H9 (cell line): ENCODE measurements at regions not wholly inside any gene's neighbourhood (a gene's known extent, or its start where the extent isn't known, plus 50 kb on each side); places are given as distances from the start of the nearest gene placed in this dataset.

ENCODE experiments used
- DNase-seq: peaks from one replicate; pipeline ENCODE4 v3.0.0-alpha.2; 2017
- H2AFZ ChIP-seq: one replicate; pipeline ENCODE4 v1.6.1; 2013; ENCODE audit warnings: mild to moderate bottlenecking, low read length, control low read depth, moderate library complexity
- H2AK5ac ChIP-seq: 2 replicates; pipeline ENCODE4 v1.6.1; 2013; ENCODE audit warnings: low read length, control low read depth, mixed read lengths; ENCODE audit not compliant: insufficient read length
- H2BK120ac ChIP-seq: one replicate; pipeline ENCODE4 v1.6.1; 2013; ENCODE audit warnings: low read depth, mild to moderate bottlenecking, low read length, control low read depth, inconsistent platforms; ENCODE audit not compliant: poor library complexity, severe bottlenecking
- H2BK12ac ChIP-seq: 2 replicates; pipeline ENCODE4 v1.6.1; 2013; ENCODE audit warnings: low read length, control low read depth, mixed read lengths, low read depth; ENCODE audit not compliant: insufficient read length
- H2BK15ac ChIP-seq: 2 replicates; pipeline ENCODE4 v1.6.1; 2013; ENCODE audit warnings: low read depth, low read length, control low read depth
- H2BK20ac ChIP-seq: one replicate; pipeline ENCODE4 v1.6.1; 2013; ENCODE audit warnings: low read depth, mild to moderate bottlenecking, low read length, control low read depth, inconsistent platforms; ENCODE audit not compliant: poor library complexity, severe bottlenecking
- H2BK5ac ChIP-seq: 2 replicates; pipeline ENCODE4 v1.6.1; 2013; ENCODE audit warnings: low read length, control low read depth, mixed read lengths; ENCODE audit not compliant: insufficient read length
- H3K14ac ChIP-seq: 2 replicates; pipeline ENCODE4 v1.6.1; 2013; ENCODE audit warnings: low read length, control low read depth; ENCODE audit not compliant: insufficient read depth
- H3K18ac ChIP-seq: 2 replicates; pipeline ENCODE4 v1.6.1; 2013; ENCODE audit warnings: low read depth, mild to moderate bottlenecking, mixed read lengths, low read length, control low read depth; ENCODE audit not compliant: insufficient read length
- H3K23ac ChIP-seq: 2 replicates; pipeline ENCODE4 v1.6.1; 2013; ENCODE audit warnings: low read length, control low read depth, mixed read lengths, low read depth; ENCODE audit not compliant: insufficient read length
- H3K23me2 ChIP-seq: 2 replicates; pipeline ENCODE4 v1.6.1; 2013; ENCODE audit warnings: low read depth, mild to moderate bottlenecking, mixed read lengths, low read length, control low read depth; ENCODE audit not compliant: insufficient read length, poor library complexity, severe bottlenecking
- H3K27ac ChIP-seq: 2 replicates; pipeline ENCODE4 v1.5.1; 2013; ENCODE audit warnings: low read length, control low read depth, mixed read lengths, low read depth; ENCODE audit not compliant: insufficient read length
- H3K27me3 ChIP-seq: 2 replicates; pipeline ENCODE4 v1.6.1; 2013; ENCODE audit warnings: low read length, control low read depth, inconsistent platforms; ENCODE audit not compliant: insufficient read depth
- H3K4ac ChIP-seq: 2 replicates; pipeline ENCODE4 v1.6.1; 2013; ENCODE audit warnings: low read depth, mild to moderate bottlenecking, control low read depth, inconsistent platforms, low read length, moderate library complexity
- H3K4me1 ChIP-seq: 2 replicates; pipeline ENCODE4 v1.6.1; 2013; ENCODE audit warnings: low read length, control low read depth, inconsistent platforms; ENCODE audit not compliant: insufficient read depth
- H3K4me2 ChIP-seq: 2 replicates; pipeline ENCODE4 v1.6.1; 2013; ENCODE audit warnings: low read length, control low read depth, mixed read lengths; ENCODE audit not compliant: insufficient read length, insufficient read depth
- H3K56ac ChIP-seq: 2 replicates; pipeline ENCODE4 v1.6.1; 2013; ENCODE audit warnings: low read depth, mild to moderate bottlenecking, mixed read lengths, low read length, control low read depth; ENCODE audit not compliant: insufficient read length
- H3K79me1 ChIP-seq: 2 replicates; pipeline ENCODE4 v1.6.1; 2013; ENCODE audit warnings: low read depth, mild to moderate bottlenecking, moderate library complexity, low read length, control low read depth, inconsistent platforms; ENCODE audit not compliant: insufficient read depth, poor library complexity, severe bottlenecking
- H3K79me2 ChIP-seq: 2 replicates; pipeline ENCODE4 v1.6.1; 2013; ENCODE audit warnings: low read length, control low read depth, inconsistent platforms; ENCODE audit not compliant: insufficient read depth
- H3K9ac ChIP-seq: 2 replicates; pipeline ENCODE4 v1.6.1; 2013; ENCODE audit warnings: low read length, control low read depth, mixed read lengths; ENCODE audit not compliant: insufficient read length; ENCODE audit errors: extremely low read depth
- H3K9me3 ChIP-seq: one replicate; pipeline ENCODE4 v1.6.1; 2013; ENCODE audit warnings: low read depth, low read length, inconsistent platforms; ENCODE audit not compliant: control insufficient read depth
- H3T11ph ChIP-seq: one replicate; pipeline ENCODE4 v1.6.1; 2013; ENCODE audit warnings: mild to moderate bottlenecking, low read length, control low read depth, inconsistent platforms
- H4K20me1 ChIP-seq: one replicate; pipeline ENCODE4 v1.6.1; 2013; ENCODE audit not compliant: control insufficient read depth, insufficient read length, insufficient read depth
- H4K5ac ChIP-seq: 2 replicates; pipeline ENCODE4 v1.6.1; 2013; ENCODE audit warnings: low read depth, mild to moderate bottlenecking, mixed read lengths, low read length, control low read depth; ENCODE audit not compliant: insufficient read length
- H4K8ac ChIP-seq: replicated peaks from 2 replicates; pipeline ENCODE4 v1.6.1; 2013; ENCODE audit warnings: low read length, control low read depth, mixed read lengths, low read depth; ENCODE audit not compliant: insufficient read length
- H4K91ac ChIP-seq: 2 replicates; pipeline ENCODE4 v1.6.1; 2013; ENCODE audit warnings: low read depth, mild to moderate bottlenecking, moderate library complexity, mixed read lengths, low read length, control low read depth; ENCODE audit not compliant: insufficient read length
- H3K27ac Mint-ChIP-seq, 3 experiments: 2 replicates in 2 of 3; 3 replicates in 1 of 3; pipeline ENCODE4 v1.8.0; 2020 to 2021; ENCODE audit warnings: mixed read lengths in 3 of 3, mild to moderate bottlenecking in 1 of 3, moderate library complexity in 1 of 3
- H3K27me3 Mint-ChIP-seq: 2 replicates; pipeline ENCODE4 v1.8.0; 2021; ENCODE audit warnings: low read depth, mild to moderate bottlenecking, moderate library complexity, mixed read lengths
- H3K36me3 Mint-ChIP-seq, 3 experiments: 2 replicates in 2 of 3; 3 replicates in 1 of 3; pipeline ENCODE4 v1.8.0; 2020 to 2021; ENCODE audit warnings: low read depth in 3 of 3, mixed read lengths in 3 of 3; ENCODE audit not compliant: insufficient read depth in 1 of 3
- H3K4me1 Mint-ChIP-seq, 2 experiments: 2 replicates each; pipeline ENCODE4 v1.8.0; 2020; ENCODE audit warnings: mixed read lengths in 2 of 2
- H3K4me3 Mint-ChIP-seq, 2 experiments: 2 replicates in 1 of 2; 3 replicates in 1 of 2; pipeline ENCODE4 v1.8.0; 2020 to 2021; ENCODE audit warnings: mild to moderate bottlenecking in 2 of 2, mixed read lengths in 2 of 2, moderate library complexity in 1 of 2
- H3K9me3 Mint-ChIP-seq, 2 experiments: 2 replicates in 1 of 2; 3 replicates in 1 of 2; pipeline ENCODE4 v1.8.0; 2020; ENCODE audit warnings: mild to moderate bottlenecking in 2 of 2, mixed read lengths in 2 of 2, moderate library complexity in 1 of 2
- WGBS: extraction: QIAGEN DNeasy Blood & Tissue Kit; methylation state at CpG from one replicate; pipeline ENCODE4 v1.1.7; 2013; ENCODE audit warnings: missing lambda C conversion rate, low lambda C conversion rate, mixed read lengths; ENCODE audit not compliant: insufficient read length; ENCODE audit errors: extremely low coverage; 5-methylcytosine and 5-hydroxymethylcytosine counted together
- TF ChIP-seq, protein P1 (sequence below): fragments of 200-600 bp; sonication (generic); conservative IDR thresholded peaks from 3 replicates; pipeline ENCODE4 v1.8.0; 2021; ENCODE audit warnings: antibody characterized with exemption, mild to moderate bottlenecking

DNA sequence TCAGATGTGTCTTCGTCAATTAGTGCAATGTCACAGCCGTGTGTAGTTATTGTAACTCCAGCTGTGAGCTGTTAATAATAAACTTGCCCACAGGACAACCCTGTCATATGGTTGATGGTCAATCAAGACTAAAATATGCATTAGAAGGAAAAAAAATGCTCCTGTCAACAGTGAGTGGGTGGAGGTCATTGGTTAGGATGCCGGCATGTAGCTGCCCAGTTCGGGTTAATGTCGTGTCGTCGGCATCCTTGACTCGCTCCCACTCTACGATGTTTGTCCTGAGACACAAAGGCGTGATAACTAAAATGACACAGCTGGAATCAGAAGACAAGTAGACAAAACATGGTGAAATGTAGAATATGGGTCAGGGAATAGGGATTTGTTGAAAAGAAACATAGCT, 442.8 kb upstream of the NPVF start:
- H3K27ac Mint-ChIP-seq, result no peak overlapping the region
- no peak overlapping the region for H3K4me2 ChIP-seq

More for the DNA sequence above, 442.8 kb upstream of the NPVF start:
- no peak overlapping the region for H4K5ac ChIP-seq
- no peak overlapping the region for H2BK15ac ChIP-seq
- no peak overlapping the region for H3T11ph ChIP-seq
- H3K27ac ChIP-seq, result no peak overlapping the region
- H2BK12ac ChIP-seq, result no peak overlapping the region
- H4K91ac ChIP-seq, result no peak overlapping the region
- TF ChIP-seq, protein P1, sequence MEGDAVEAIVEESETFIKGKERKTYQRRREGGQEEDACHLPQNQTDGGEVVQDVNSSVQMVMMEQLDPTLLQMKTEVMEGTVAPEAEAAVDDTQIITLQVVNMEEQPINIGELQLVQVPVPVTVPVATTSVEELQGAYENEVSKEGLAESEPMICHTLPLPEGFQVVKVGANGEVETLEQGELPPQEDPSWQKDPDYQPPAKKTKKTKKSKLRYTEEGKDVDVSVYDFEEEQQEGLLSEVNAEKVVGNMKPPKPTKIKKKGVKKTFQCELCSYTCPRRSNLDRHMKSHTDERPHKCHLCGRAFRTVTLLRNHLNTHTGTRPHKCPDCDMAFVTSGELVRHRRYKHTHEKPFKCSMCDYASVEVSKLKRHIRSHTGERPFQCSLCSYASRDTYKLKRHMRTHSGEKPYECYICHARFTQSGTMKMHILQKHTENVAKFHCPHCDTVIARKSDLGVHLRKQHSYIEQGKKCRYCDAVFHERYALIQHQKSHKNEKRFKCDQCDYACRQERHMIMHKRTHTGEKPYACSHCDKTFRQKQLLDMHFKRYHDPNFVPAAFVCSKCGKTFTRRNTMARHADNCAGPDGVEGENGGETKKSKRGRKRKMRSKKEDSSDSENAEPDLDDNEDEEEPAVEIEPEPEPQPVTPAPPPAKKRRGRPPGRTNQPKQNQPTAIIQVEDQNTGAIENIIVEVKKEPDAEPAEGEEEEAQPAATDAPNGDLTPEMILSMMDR, result no peak
- H3K4ac ChIP-seq, result no peak overlapping the region
- Mint-ChIP-seq H3K4me3 (no peak overlapping the region), H3K9me3 (no peaks in the 10 kb centered on the region), H3K27me3 (peaks cover 3% of the 10 kb centered on the region), H3K4me1 (peaks cover 0 to 8% of the 10 kb centered on the region in 2 experiments; a peak in 3 of 4 replicates), H3K36me3 (no peaks in the 10 kb centered on the region)
- no peak overlapping the region for H2AK5ac ChIP-seq
- no peak for DNase-seq
- H3K4me1 ChIP-seq, result 0 out of 2 replicates have a peak, but pooled peaks cover 2% of the 10 kb centered on the region
- H3K79me2 ChIP-seq, result no peaks in the 10 kb centered on the region
- no peaks in the 10 kb centered on the region for H3K27me3 ChIP-seq
- H2BK5ac ChIP-seq, result no peak overlapping the region
- H3K9me3 ChIP-seq, result no peaks in the 10 kb centered on the region
- no peaks in the 10 kb centered on the region for H4K20me1 ChIP-seq
- H2BK120ac ChIP-seq, result no peak overlapping the region
- no peaks in the 10 kb centered on the region for H3K23me2 ChIP-seq
- H3K14ac ChIP-seq, result no peak overlapping the region
- no peak overlapping the region for H4K8ac ChIP-seq
- no CpG with 5 or more reads among the region's 10 CpGs for WGBS
- no peak overlapping the region for H2BK20ac ChIP-seq
- no peak overlapping the region for H3K9ac ChIP-seq
- H3K18ac ChIP-seq, result no peak overlapping the region
- H3K79me1 ChIP-seq, result no peaks in the 10 kb centered on the region
- no peak overlapping the region for H3K23ac ChIP-seq
- no peak overlapping the region for H2AFZ ChIP-seq
- H3K56ac ChIP-seq, result no peak overlapping the region
